HCT116 (cell line): ENCODE measurements at regions not wholly inside any gene's neighbourhood (a gene's known extent, or its start where the extent isn't known, plus 50 kb on each side); places are given as distances from the start of the nearest gene placed in this dataset.

Experiments
- ATAC-seq: fragments of 200-7000 bp; cut with Tn5 transposase; 2 replicates; pipeline ENCODE4 v1.9.1; 2020; ENCODE audit warnings: mild to moderate bottlenecking, moderate library complexity
- BruUV-seq: library from RNA; stranded (reverse); fragments of 400-500 nt; replicated peaks from 2 replicates; lab custom pipeline; 2021; lab: Mats Ljungman, UMichigan
- CTCF ChIA-PET: fragments of 300-600 bp; sonication (Branson Sonifier 250); formaldehyde crosslinking; loops from one replicate; lab custom pipeline; 2021; ENCODE audit warnings: antibody characterized with exemption; lab: Charles Lee
- POLR2A ChIA-PET: fragments of 300-600, 350-600 bp; sonication (Branson Sonifier 250); formaldehyde crosslinking; loops from one replicate; lab custom pipeline; 2021; ENCODE audit warnings: antibody characterized with exemption; lab: Charles Lee
- RAD21 ChIA-PET, 2 experiments: fragments of 300-600 bp; sonication (Branson Sonifier 250); formaldehyde crosslinking; loops; one replicate each; lab custom pipeline; 2023; ENCODE audit warnings: low total read pairs in 2 of 2; ENCODE audit not compliant: uncharacterized antibody in 2 of 2, unreplicated experiment in 2 of 2, low non-redundant PET in 1 of 2; lab: Charles Lee
- DNase-seq: peaks from one replicate; pipeline ENCODE4 v3.0.0-alpha.2; 2010; ENCODE audit warnings: low read depth, low spot score
- H2AFZ ChIP-seq: fragments of 200-600 bp; shearing (Covaris generic), sonication (generic); 2 replicates; pipeline ENCODE4 v1.6.1; 2017; ENCODE audit warnings: low read depth, mixed run types, mixed read lengths, antibody characterized with exemption, low read length; ENCODE audit not compliant: poor library complexity, severe bottlenecking
- H3K27ac ChIP-seq: 2 replicates; pipeline ENCODE4 v1.5.1; 2012; ENCODE audit warnings: low read depth, low read length
- H3K27me3 ChIP-seq: fragments of 200-600 bp; sonication (generic); 2 replicates; pipeline ENCODE4 v1.6.1; 2016; ENCODE audit warnings: mixed run types, low read length, mixed read lengths; ENCODE audit not compliant: insufficient read depth
- H3K36me3 ChIP-seq, 2 experiments: fragments of 200-500 bp in 1 of 2; fragments of 200-600 bp in 1 of 2; sonication (Bioruptor generic) in 1 of 2; sonication (generic) in 1 of 2; 2 replicates each; pipeline versions ENCODE4 v1.5.1 to v1.6.1; 2014 to 2016; ENCODE audit warnings: low read length in 2 of 2, inconsistent platforms in 1 of 2, mixed read lengths in 1 of 2, mixed run types in 1 of 2; ENCODE audit not compliant: insufficient read depth in 2 of 2, control insufficient read depth in 1 of 2
- H3K4me1 ChIP-seq, 2 experiments: fragments of 200-600 bp in 1 of 2; sonication (generic) in 1 of 2; 2 replicates each; pipeline versions ENCODE4 v1.5.1 to v1.6.1; 2012 to 2017; ENCODE audit warnings: low read length in 2 of 2, inconsistent platforms in 1 of 2, mild to moderate bottlenecking in 1 of 2, mixed read lengths in 1 of 2, mixed run types in 1 of 2, moderate library complexity in 1 of 2; ENCODE audit not compliant: insufficient read depth in 2 of 2, control insufficient read depth in 1 of 2
- H3K4me2 ChIP-seq: fragments of 200-600 bp; sonication (generic); 2 replicates; pipeline ENCODE4 v1.6.1; 2017; ENCODE audit warnings: mixed run types, low read length, mixed read lengths
- H3K4me3 ChIP-seq, 2 experiments: fragments of 200-600 bp in 1 of 2; sonication (generic) in 1 of 2; replicated peaks in 1 of 2; 2 replicates each; pipeline ENCODE4 v1.5.1; 2011 to 2016; ENCODE audit warnings: low read length in 2 of 2, control low read depth in 1 of 2, low read depth in 1 of 2, mild to moderate bottlenecking in 1 of 2, mixed read lengths in 1 of 2, mixed run types in 1 of 2
- H3K79me2 ChIP-seq: fragments of 200-600 bp; sonication (generic); 2 replicates; pipeline ENCODE4 v1.6.1; 2017; ENCODE audit warnings: mild to moderate bottlenecking, mixed run types, low read length, moderate library complexity, mixed read lengths; ENCODE audit not compliant: insufficient read depth
- H3K9ac ChIP-seq: fragments of 200-600 bp; sonication (generic); 2 replicates; pipeline ENCODE4 v1.6.1; 2016; ENCODE audit warnings: low read length, mixed read lengths
- H3K9me2 ChIP-seq: fragments of 200-600 bp; sonication (generic), shearing (Covaris generic); 2 replicates; pipeline ENCODE4 v1.6.1; 2017; ENCODE audit warnings: mixed run types, mild to moderate bottlenecking, moderate library complexity; ENCODE audit not compliant: insufficient read depth
- H3K9me3 ChIP-seq, 2 experiments: fragments of 200-500 bp in 1 of 2; fragments of 200-600 bp in 1 of 2; sonication (Bioruptor generic) in 1 of 2; sonication (generic) in 1 of 2; 2 replicates each; pipeline ENCODE4 v1.6.1; 2014 to 2017; ENCODE audit warnings: low read length in 2 of 2, mixed read lengths in 2 of 2, inconsistent platforms in 1 of 2, low read depth in 1 of 2, mild to moderate bottlenecking in 1 of 2, mixed run types in 1 of 2, moderate library complexity in 1 of 2; ENCODE audit not compliant: control insufficient read depth in 1 of 2, insufficient read depth in 1 of 2
- H4K20me1 ChIP-seq: fragments of 200-600 bp; sonication (generic), shearing (Covaris generic); 2 replicates; pipeline ENCODE4 v1.6.1; 2017; ENCODE audit warnings: mixed run types, mild to moderate bottlenecking, moderate library complexity; ENCODE audit not compliant: insufficient read depth
- CBX3 ChIP-seq: IDR thresholded peaks from 2 replicates; pipeline ENCODE4 v1.6.1; 2012; ENCODE audit warnings: low read depth
- CEBPB ChIP-seq: IDR thresholded peaks from 2 replicates; pipeline ENCODE4 v1.6.1; 2012; ENCODE audit warnings: low read depth
- EGR1 ChIP-seq: IDR thresholded peaks from 2 replicates; pipeline ENCODE4 v1.6.1; 2012; ENCODE audit warnings: low read depth
- EZH2 ChIP-seq: fragments of 200-600 bp; sonication (generic); IDR thresholded peaks from 2 replicates; pipeline ENCODE4 v1.6.1; 2017; ENCODE audit warnings: antibody characterized with exemption, mixed run types
- FOSL1 ChIP-seq: IDR thresholded peaks from 2 replicates; pipeline ENCODE4 v1.6.1; 2012; ENCODE audit warnings: low read depth
- JUND ChIP-seq: IDR thresholded peaks from 2 replicates; pipeline ENCODE4 v1.6.1; 2012
- POLR2A ChIP-seq: IDR thresholded peaks from 2 replicates; pipeline ENCODE4 v1.7.0; 2011; ENCODE audit warnings: borderline replicate concordance; ENCODE audit not compliant: insufficient read depth, insufficient read length; ENCODE audit errors: extremely low read depth
- POLR2AphosphoS5 ChIP-seq: IDR thresholded peaks from 2 replicates; pipeline ENCODE4 v1.6.1; 2011; ENCODE audit warnings: mild to moderate bottlenecking, low read depth, low read length, moderate library complexity
- RAD21 ChIP-seq: IDR thresholded peaks from 2 replicates; pipeline ENCODE4 v1.6.1; 2012; ENCODE audit warnings: low read depth, mild to moderate bottlenecking
- SIN3A ChIP-seq: IDR thresholded peaks from 2 replicates; pipeline ENCODE4 v1.6.1; 2012; ENCODE audit warnings: low read depth
- SP1 ChIP-seq: IDR thresholded peaks from 2 replicates; pipeline ENCODE4 v1.6.1; 2012; ENCODE audit warnings: low read depth
- TCF7L2 ChIP-seq: IDR thresholded peaks from 2 replicates; pipeline ENCODE4 v1.7.0; 2011; ENCODE audit warnings: borderline replicate concordance, inconsistent platforms; ENCODE audit not compliant: insufficient read depth, insufficient read length; ENCODE audit errors: extremely low read depth
- YY1 ChIP-seq: IDR thresholded peaks from 2 replicates; pipeline ENCODE4 v1.6.1; 2011; ENCODE audit warnings: low read length, low read depth, moderate library complexity, mild to moderate bottlenecking; ENCODE audit not compliant: insufficient replicate concordance; ENCODE audit errors: extremely low read depth
- ZFX ChIP-seq: fragments of 450-650 bp; IDR thresholded peaks from 2 replicates; pipeline ENCODE4 v1.6.1; 2017
- ZNF274 ChIP-seq: fragments of 200-500 bp; sonication (Bioruptor generic); IDR thresholded peaks from 2 replicates; pipeline ENCODE4 v1.6.1; 2014; ENCODE audit warnings: mild to moderate bottlenecking, low read depth, low read length, inconsistent platforms
- intact Hi-C: fragments of 100-400 bp; cut with micrococcal nuclease; formaldehyde crosslinking; loops from 2 replicates; pipeline ENCODE4 v1.10.0; 2022
- TF ChIP-seq, protein P1 (sequence below): IDR thresholded peaks from 2 replicates; pipeline ENCODE4 v1.6.1; 2011; ENCODE audit warnings: mild to moderate bottlenecking, low read length, moderate library complexity; ENCODE audit not compliant: insufficient replicate concordance; ENCODE audit errors: extremely low read depth
- TF ChIP-seq, protein P2 (sequence below): IDR thresholded peaks from 2 replicates; pipeline ENCODE4 v1.6.1; 2012; ENCODE audit warnings: low read depth
- TF ChIP-seq, protein P3 (sequence below): IDR thresholded peaks from 2 replicates; pipeline ENCODE4 v1.6.1; 2012

DNA sequence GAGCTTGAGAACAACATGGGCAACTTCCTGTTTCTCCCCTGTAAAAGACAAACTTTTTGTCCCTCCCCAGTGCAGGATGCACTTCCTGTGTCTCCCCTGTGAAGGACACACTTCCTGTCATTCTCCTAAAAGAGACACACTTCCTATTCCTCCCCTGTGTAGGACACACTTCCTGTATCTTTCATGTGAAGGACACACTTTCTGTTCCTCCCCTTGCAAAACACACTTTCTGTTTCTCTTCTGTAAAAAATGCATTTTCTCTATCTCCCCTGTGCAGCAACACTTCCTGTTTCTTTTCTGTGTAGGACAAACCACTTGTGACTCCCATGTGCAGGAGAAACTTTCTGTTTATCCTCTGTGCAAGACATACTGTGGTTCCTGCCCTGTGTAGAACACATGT lies 488.6 kb upstream of the USP9Y start:
- no peak overlapping the region for H3K4me2 ChIP-seq
- H3K4me1 ChIP-seq: no peaks in the 10 kb centered on the region
- H3K79me2 ChIP-seq: no peaks in the 10 kb centered on the region
- no peak for TF ChIP-seq POLR2A
- TF ChIP-seq SIN3A: no peak
- TF ChIP-seq, protein P1, sequence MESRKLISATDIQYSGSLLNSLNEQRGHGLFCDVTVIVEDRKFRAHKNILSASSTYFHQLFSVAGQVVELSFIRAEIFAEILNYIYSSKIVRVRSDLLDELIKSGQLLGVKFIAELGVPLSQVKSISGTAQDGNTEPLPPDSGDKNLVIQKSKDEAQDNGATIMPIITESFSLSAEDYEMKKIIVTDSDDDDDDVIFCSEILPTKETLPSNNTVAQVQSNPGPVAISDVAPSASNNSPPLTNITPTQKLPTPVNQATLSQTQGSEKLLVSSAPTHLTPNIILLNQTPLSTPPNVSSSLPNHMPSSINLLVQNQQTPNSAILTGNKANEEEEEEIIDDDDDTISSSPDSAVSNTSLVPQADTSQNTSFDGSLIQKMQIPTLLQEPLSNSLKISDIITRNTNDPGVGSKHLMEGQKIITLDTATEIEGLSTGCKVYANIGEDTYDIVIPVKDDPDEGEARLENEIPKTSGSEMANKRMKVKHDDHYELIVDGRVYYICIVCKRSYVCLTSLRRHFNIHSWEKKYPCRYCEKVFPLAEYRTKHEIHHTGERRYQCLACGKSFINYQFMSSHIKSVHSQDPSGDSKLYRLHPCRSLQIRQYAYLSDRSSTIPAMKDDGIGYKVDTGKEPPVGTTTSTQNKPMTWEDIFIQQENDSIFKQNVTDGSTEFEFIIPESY: no peak
- no peak for TF ChIP-seq POLR2AphosphoS5
- TF ChIP-seq JUND: no peak
- no peak for TF ChIP-seq SP1
- TF ChIP-seq ZNF274: no peak
- TF ChIP-seq, protein P2, sequence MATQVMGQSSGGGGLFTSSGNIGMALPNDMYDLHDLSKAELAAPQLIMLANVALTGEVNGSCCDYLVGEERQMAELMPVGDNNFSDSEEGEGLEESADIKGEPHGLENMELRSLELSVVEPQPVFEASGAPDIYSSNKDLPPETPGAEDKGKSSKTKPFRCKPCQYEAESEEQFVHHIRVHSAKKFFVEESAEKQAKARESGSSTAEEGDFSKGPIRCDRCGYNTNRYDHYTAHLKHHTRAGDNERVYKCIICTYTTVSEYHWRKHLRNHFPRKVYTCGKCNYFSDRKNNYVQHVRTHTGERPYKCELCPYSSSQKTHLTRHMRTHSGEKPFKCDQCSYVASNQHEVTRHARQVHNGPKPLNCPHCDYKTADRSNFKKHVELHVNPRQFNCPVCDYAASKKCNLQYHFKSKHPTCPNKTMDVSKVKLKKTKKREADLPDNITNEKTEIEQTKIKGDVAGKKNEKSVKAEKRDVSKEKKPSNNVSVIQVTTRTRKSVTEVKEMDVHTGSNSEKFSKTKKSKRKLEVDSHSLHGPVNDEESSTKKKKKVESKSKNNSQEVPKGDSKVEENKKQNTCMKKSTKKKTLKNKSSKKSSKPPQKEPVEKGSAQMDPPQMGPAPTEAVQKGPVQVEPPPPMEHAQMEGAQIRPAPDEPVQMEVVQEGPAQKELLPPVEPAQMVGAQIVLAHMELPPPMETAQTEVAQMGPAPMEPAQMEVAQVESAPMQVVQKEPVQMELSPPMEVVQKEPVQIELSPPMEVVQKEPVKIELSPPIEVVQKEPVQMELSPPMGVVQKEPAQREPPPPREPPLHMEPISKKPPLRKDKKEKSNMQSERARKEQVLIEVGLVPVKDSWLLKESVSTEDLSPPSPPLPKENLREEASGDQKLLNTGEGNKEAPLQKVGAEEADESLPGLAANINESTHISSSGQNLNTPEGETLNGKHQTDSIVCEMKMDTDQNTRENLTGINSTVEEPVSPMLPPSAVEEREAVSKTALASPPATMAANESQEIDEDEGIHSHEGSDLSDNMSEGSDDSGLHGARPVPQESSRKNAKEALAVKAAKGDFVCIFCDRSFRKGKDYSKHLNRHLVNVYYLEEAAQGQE: no peak
- no peak for TF ChIP-seq RAD21
- TF ChIP-seq FOSL1: no peak
- TF ChIP-seq YY1: no peak
- TF ChIP-seq TCF7L2: no peak
- no peak for TF ChIP-seq CEBPB
- no peak for TF ChIP-seq ZFX
- no peak for TF ChIP-seq EZH2
- TF ChIP-seq, protein P3, sequence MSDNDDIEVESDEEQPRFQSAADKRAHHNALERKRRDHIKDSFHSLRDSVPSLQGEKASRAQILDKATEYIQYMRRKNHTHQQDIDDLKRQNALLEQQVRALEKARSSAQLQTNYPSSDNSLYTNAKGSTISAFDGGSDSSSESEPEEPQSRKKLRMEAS: no peak
- no peak for TF ChIP-seq EGR1
- TF ChIP-seq CBX3: no peak
- no peaks in the 10 kb centered on the region for H3K9me2 ChIP-seq
- H3K36me3 ChIP-seq: no peaks in the 10 kb centered on the region
- no peaks in the 10 kb centered on the region for H3K27me3 ChIP-seq
- POLR2A ChIA-PET: no interaction called here
- RAD21 ChIA-PET: no interaction called here
- H3K9ac ChIP-seq: no peak overlapping the region
- H3K27ac ChIP-seq: no peak overlapping the region
- no peak overlapping the region for H3K4me3 ChIP-seq
- no TSS peak for BruUV-seq
- no peaks in the 10 kb centered on the region for H3K9me3 ChIP-seq
- ATAC-seq (no peak), DNase-seq (no peak)
- H4K20me1 ChIP-seq: no peaks in the 10 kb centered on the region
- intact Hi-C loops: no loop called here
- H2AFZ ChIP-seq: no peak overlapping the region
- CTCF ChIA-PET: no interaction called here
